Stimulated activated CD4-positive, alpha-beta T cell treated with anti-CD3 and anti-CD28 coated beads, TNF-alpha, amount 100 ng/mL, for 24 hours (primary cell): ENCODE measurements at regions not wholly inside any gene's neighbourhood (a gene's known extent, or its start where the extent isn't known, plus 50 kb on each side); places are given as distances from the start of the nearest gene placed in this dataset.
"Not testable (repeated sequence)": the region's sequence is repeated elsewhere in the genome, so short reads cannot be mapped to it uniquely, and the experiment has no call there.

Source experiments
- DNase-seq, 3 experiments: peaks; one replicate each; pipeline ENCODE4 v3.0.0-alpha.2; 2020; ENCODE audit warnings: low read depth in 3 of 3

- DNase-seq, result no peak
These were observed 749.6 kb upstream of the VRK2 start for GRCh38 chr2:57296795-57297517.

GRCh38 chr2:57313678-57314077 lies 732.9 kb upstream of the VRK2 start:
- DNase-seq, result no peak

DNA sequence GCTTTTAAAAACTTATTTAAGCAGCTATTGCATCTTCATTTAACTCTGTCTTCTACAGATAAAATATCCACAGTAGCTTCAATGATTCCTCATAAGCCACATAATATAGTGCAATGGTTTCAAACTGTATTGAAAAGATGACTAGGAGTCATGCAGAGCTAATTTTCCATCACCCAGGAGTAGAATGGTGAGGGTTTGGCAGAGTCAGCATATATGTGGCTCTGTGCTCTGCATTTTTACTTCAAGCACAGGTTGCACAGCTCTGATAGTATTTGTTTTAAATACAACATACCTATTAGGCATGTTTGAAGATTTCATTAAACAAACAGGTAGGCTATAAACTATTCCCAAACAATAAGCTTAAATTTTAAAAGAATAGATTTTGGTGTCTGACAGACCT lies 731.9 kb upstream of the VRK2 start:
- no peak for DNase-seq

DNA sequence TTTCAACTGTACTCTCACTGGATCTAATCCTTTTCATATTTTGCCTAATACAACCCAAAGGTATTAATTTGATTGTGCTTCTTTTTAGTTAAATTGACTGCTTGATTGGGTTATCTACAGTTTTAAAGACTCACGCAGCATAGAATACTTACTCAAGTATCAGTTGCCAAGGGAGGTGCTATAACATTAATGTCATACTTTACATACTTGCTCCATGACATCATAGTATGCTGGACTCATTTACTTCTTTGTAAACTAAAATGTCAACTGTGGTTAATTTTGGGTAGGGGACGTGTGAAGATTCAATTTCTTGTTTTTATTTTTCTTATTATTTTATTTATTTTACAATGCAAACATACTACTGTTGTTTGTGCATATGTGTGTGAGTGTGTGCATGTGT lies 716.2 kb upstream of the VRK2 start:
- no peak for DNase-seq

DNA sequence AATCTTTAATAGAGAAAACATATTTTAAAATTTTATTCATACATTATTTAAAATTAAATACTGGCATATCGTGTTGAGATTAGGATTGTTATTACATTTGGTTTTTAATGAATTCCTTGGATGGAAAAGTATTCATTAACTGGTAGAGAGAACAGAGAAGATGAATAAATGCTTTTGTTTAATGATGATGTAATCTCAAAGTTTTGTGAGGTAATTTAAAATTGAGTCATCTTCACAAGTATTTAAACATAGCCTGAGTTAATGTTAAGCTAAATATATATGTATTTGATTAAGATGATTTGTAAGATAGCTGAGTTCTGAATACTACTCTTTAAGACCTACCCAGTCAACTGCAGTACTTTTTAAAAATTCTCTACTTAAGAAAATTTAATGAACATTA lies 713.4 kb upstream of the VRK2 start:
- DNase-seq, result no peak

DNA sequence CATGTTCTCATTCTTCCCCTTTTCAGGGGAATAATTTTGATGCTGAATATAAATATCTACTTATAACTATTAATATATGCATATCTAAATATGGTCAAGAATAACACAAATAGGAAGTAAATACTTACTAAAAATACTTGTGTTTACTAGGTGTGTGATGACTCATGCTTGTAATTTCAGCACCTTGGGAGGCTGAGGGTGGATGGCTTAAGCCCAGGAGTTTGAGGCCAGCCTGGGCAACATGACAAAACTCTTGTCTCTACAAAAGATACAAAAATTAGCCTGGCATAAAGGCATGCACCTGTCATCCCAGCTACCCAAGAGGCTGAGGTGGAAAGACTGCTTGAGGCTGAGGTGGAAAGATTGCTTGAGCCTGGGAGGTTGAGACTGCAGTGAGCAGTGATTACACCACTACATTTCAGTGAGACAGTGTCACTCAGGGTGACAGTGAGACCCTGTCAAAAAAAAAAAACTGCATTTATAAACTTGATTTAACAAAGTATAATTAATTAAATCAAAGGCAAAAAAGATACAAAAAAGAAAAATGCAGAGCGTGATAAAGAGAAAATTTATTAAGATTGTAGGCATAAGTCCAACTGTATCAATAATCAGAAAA lies 703.1 kb upstream of the VRK2 start:
- DNase-seq, result no peak

- no peak for DNase-seq
These were observed 678.4 kb upstream of the VRK2 start for GRCh38 chr2:57368190-57368589.

DNA sequence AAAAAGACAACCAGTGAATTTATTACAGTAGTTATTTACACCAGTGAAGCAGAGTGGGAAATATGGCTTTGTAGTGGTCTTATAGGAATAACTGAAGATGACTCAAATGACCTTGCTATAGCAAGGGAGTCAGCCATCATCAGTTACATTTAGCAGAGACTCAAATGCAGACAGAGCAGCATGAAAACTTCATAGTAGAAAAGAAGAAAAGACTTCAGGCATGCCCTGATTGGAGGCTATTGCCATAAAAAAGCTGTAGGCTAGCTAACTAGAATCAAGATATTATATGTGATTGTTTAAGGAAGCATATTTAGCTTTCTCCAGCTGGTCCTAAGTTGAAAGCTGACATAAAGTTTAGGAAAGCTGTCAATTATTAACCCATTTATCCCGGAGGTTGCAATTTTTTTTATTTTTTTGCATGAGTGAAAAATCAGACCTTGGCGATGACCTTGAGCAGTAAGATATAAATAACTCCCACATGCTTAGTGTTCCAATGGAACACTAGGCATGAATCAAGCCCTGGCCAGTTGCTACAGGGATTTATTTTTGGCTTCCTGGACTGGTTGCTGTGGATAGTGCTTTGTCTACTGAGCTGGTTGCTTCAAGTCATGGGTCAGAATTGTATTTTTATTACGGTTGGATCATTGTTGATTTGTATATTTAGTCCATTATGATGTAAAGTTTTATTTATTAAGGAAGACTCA lies 675.6 kb upstream of the VRK2 start:
- DNase-seq, result no peak

GRCh38 chr2:57372237-57372984 lies 674.2 kb upstream of the VRK2 start:
- DNase-seq, result no peak

GRCh38 chr2:57373530-57373929 lies 673.1 kb upstream of the VRK2 start:
- no peak for DNase-seq

- DNase-seq, result no peak
These were observed 669.6 kb upstream of the VRK2 start for GRCh38 chr2:57376985-57377384.

DNA sequence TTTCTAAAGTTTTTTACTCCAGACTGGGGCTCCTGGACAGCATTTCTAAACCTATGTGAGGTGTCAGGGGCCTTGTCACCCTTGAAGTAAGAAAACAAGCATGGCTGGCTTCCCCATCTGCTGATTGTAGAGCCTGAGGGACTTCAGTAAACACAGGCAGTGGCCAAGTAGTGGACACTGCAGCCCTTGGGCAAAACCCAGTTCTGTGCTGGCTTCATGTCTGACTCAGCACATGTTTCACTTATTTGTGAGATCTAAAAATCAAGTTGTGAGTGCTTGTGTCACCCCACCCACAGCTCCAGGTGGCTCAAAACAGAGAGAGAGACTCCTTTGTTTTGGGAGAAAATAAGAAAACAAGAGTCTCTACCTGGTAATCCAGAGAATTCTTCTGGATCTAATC lies 660.3 kb upstream of the VRK2 start:
- no peak for DNase-seq

- no peak for DNase-seq
These were observed 650.1 kb upstream of the VRK2 start for GRCh38 chr2:57396355-57397098.

GRCh38 chr2:57397550-57398360 lies 648.9 kb upstream of the VRK2 start:
- DNase-seq, result no peak

GRCh38 chr2:57399057-57399456 lies 647.5 kb upstream of the VRK2 start:
- no peak for DNase-seq

- no peak for DNase-seq
These were observed 644.5 kb upstream of the VRK2 start for GRCh38 chr2:57402096-57402495.

GRCh38 chr2:57402755-57403154 lies 643.9 kb upstream of the VRK2 start:
- no peak for DNase-seq

GRCh38 chr2:57407772-57408201 lies 638.8 kb upstream of the VRK2 start:
- DNase-seq, result no peak

DNA sequence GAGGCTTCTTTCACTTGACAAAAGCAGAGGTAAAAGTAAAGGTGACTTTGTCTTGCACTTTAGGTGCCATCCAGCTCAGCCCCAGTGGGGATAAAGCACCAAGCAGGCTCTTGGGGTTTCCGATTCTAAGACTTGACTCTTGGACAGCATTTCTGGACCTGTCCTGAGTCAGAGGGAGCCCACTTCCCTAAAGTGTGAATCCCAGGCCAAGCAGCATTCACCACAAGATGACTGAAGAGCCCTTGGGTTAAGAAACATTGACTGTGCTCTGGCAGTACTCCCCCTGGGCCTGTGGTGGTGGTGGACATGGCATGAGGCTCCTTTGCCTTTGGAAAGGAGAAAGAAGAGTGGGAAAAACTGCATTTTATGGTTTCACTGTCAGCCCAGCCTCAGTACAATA lies 638.0 kb upstream of the VRK2 start:
- no peak for DNase-seq

DNA sequence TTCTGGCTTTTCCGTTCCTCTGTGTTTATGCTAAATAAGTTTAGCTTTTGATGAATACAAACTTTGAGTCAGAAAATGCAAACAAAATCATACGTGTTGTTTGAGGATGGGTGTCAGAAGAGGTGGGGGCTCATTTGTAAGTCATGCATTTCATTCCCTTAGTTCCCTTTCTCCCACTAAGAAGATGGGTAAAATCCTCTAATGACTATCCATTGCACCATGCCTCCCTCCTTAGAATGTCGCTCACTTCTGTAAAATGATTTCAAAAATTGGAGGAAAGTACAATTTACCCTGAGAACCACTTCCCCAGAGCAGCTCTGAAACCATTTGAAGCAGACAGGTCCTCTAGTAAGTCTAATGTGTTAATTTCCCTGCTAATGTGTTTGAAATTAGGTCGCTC lies 629.6 kb upstream of the VRK2 start:
- no peak for DNase-seq

- not testable (repeated sequence) for DNase-seq
These were observed 627.7 kb upstream of the VRK2 start for GRCh38 chr2:57418859-57419346.
